ENCODE measurements at regions not wholly inside any gene's neighbourhood (a gene's known extent, or its start where the extent isn't known, plus 50 kb on each side); places are given as distances from the start of the nearest gene placed in this dataset.

DNA sequence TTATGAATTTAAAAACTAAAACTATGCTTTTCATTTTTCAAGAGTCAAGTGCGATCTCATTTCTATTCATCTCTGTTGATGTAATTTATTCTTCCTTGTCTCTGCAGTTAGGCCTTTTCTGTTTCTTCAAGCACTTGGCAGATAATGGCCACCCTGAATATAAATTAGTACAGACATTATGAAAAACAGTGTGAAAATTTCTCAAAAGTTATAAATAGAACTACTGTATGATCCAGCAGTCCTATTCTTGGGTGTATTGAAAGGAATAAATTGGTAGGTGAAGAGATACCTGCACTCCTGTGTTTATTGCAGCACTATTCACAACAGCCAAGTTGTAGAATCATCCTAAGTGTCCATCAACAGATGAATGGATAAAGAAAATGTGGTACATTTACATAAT is 248.3 kb downstream of the DOK5 start:
- intact Hi-C loops (cut with DNase I; ENCODE audit: low total_unique reads): no loop called here
- no peak overlapping the region for H3K27ac ChIP-seq
- TF ChIP-seq POLR2A (IDR thresholded peaks at IDR 0.05) (no peak), POLR2AphosphoS5 (IDR thresholded peaks at IDR 0.05) (no peak)
- TF ChIP-seq, protein P1, sequence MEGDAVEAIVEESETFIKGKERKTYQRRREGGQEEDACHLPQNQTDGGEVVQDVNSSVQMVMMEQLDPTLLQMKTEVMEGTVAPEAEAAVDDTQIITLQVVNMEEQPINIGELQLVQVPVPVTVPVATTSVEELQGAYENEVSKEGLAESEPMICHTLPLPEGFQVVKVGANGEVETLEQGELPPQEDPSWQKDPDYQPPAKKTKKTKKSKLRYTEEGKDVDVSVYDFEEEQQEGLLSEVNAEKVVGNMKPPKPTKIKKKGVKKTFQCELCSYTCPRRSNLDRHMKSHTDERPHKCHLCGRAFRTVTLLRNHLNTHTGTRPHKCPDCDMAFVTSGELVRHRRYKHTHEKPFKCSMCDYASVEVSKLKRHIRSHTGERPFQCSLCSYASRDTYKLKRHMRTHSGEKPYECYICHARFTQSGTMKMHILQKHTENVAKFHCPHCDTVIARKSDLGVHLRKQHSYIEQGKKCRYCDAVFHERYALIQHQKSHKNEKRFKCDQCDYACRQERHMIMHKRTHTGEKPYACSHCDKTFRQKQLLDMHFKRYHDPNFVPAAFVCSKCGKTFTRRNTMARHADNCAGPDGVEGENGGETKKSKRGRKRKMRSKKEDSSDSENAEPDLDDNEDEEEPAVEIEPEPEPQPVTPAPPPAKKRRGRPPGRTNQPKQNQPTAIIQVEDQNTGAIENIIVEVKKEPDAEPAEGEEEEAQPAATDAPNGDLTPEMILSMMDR (IDR thresholded peaks at IDR 0.05 in 8 of 11, conservative IDR thresholded peaks at IDR 0.05 in 3 of 11): no peak
- peaks cover 0 to 11% (median 0%) of the 10 kb centered on the region in 8 donors for H3K9me3 ChIP-seq
- H3K27me3 ChIP-seq (replicated peaks in 1 of 7): no peaks in the 10 kb centered on the region
- H3K4me3 ChIP-seq: no peak overlapping the region
- 90 to 100% (median 97%) methylated on average over 1 of the region's 1 CpG for WGBS, 5 donors
- H3K4me1 ChIP-seq: no peaks in the 10 kb centered on the region
- no peaks in the 10 kb centered on the region for H3K36me3 ChIP-seq
- no peak for DNase-seq

DNA sequence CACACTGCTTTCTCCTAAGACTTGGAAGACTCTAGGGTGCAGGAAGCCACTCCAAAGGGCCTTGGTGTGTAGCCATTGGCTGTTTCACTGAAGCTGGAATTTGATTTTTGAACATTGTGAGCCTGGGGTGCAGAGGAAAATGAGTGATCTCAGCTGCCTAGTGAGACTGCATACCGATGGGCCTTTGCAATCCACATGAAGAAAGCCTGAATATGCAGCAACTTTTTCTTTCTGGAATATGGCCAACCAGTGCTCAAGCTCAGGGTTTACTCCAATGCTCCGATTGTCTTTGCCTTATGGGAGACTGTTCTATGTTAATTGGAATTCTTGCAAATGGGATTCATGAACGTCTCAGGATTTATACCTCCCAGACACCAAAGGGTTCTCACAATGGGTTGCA is 242.6 kb downstream of the DOK5 start:
- H3K9me3 ChIP-seq: no peaks in the 10 kb centered on the region
- DNase-seq: no peak
- no peaks in the 10 kb centered on the region for H3K36me3 ChIP-seq
- no peak overlapping the region for H3K27ac ChIP-seq
- WGBS, 5 donors: 72 to 85% (median 80%) methylated on average over 3 of the region's 3 CpGs
- H3K27me3 ChIP-seq (replicated peaks in 1 of 7): no peaks in the 10 kb centered on the region
- intact Hi-C loops (cut with DNase I; ENCODE audit: low total_unique reads): no loop called here
- no peaks in the 10 kb centered on the region for H3K4me1 ChIP-seq
- H3K4me3 ChIP-seq: no peak overlapping the region
- TF ChIP-seq POLR2AphosphoS5 (IDR thresholded peaks at IDR 0.05): no peak
- no peak for TF ChIP-seq POLR2A (IDR thresholded peaks at IDR 0.05)
- TF ChIP-seq, protein P1 (IDR thresholded peaks at IDR 0.05 in 8 of 11, conservative IDR thresholded peaks at IDR 0.05 in 3 of 11): no peak

DNA sequence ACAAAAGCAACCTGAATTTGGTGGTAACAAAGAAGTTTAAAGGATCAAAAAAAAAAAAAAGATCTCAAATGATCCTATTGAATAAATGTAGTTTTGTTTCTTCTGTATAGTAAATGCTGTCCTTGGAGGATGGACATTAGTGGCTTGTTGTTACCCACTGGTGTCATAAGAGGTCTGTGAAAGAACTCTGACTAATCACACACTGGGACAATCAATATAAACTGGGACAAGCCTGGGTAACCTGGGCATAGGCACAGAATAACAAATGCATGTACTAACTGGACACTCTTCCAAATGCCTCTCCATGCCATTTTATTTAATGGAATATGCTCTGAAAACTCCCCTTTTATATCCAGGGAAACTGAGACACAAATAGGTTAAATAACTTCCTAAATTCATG is 241.4 kb downstream of the DOK5 start:
- TF ChIP-seq, protein P1 (IDR thresholded peaks at IDR 0.05 in 8 of 11, conservative IDR thresholded peaks at IDR 0.05 in 3 of 11): no peak
- TF ChIP-seq POLR2AphosphoS5 (IDR thresholded peaks at IDR 0.05) (no peak), POLR2A (IDR thresholded peaks at IDR 0.05) (no peak)
- intact Hi-C loops (cut with DNase I; ENCODE audit: low total_unique reads): no loop called here
- no peaks in the 10 kb centered on the region for H3K4me1 ChIP-seq

DNA sequence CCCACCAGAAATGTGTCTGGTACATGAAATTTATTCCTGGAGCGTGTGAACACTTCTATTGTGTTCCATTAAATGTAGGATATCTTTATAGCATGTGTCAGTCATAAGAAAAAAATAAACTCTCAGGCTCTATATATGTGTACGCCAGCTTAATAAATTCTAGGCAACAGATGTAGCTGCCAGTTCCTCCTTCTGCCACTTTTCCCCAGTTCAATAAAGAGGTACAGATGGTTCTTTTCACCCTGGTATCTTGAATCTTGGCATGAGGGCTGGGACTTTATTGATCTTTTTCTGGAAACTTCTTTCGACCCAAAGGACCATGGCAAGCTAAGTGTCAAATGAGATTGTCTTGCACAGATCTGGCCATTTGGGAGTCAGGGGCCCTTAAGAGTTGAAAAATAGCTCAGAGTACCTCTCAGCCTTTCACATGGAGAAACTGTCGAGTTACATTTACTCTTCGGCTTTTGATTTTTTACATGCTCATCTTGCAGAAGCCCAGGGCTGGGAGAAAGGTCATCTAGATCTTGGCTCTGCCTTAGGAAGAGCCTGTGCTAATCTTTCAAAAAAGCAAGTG is 240.9 kb downstream of the DOK5 start:
- H3K36me3 ChIP-seq: no peaks in the 10 kb centered on the region
- no peaks in the 10 kb centered on the region for H3K27me3 ChIP-seq (replicated peaks in 1 of 7)
- H3K4me1 ChIP-seq: no peaks in the 10 kb centered on the region
- DNase-seq: no peak
- no peak overlapping the region for H3K4me3 ChIP-seq
- TF ChIP-seq POLR2AphosphoS5 (IDR thresholded peaks at IDR 0.05) (no peak), POLR2A (IDR thresholded peaks at IDR 0.05) (no peak)
- TF ChIP-seq, protein P1 (IDR thresholded peaks at IDR 0.05 in 8 of 11, conservative IDR thresholded peaks at IDR 0.05 in 3 of 11): no peak
- H3K9me3 ChIP-seq: no peaks in the 10 kb centered on the region
- 69 to 77% (median 73%) methylated on average over 5 of the region's 5 CpGs for WGBS, 5 donors
- no peak overlapping the region for H3K27ac ChIP-seq
- intact Hi-C loops (cut with DNase I; ENCODE audit: low total_unique reads): no loop called here

More for the DNA sequence above, 241.4 kb downstream of the DOK5 start:
- no peak overlapping the region for H3K4me3 ChIP-seq
- no peak overlapping the region for H3K27ac ChIP-seq
- no peaks in the 10 kb centered on the region for H3K27me3 ChIP-seq (replicated peaks in 1 of 7)
- H3K36me3 ChIP-seq: no peaks in the 10 kb centered on the region
- no peaks in the 10 kb centered on the region for H3K9me3 ChIP-seq
- no peak for DNase-seq

All from spleen (tissue), 11 donors.